MCF 10A (cell line): ENCODE measurements at regions not wholly inside any gene's neighbourhood (a gene's known extent, or its start where the extent isn't known, plus 50 kb on each side); places are given as distances from the start of the nearest gene placed in this dataset.

ENCODE experiments used
- BruUV-seq: library from RNA; stranded (reverse); fragments of 400-500 nt; replicated peaks from 2 replicates; lab custom pipeline; 2021; lab: Mats Ljungman, UMichigan
- CTCF ChIA-PET: fragments of 300-600 bp; sonication (Branson Sonifier 250); formaldehyde crosslinking; extraction: SDS; loops from one replicate; lab custom pipeline; 2021; ENCODE audit warnings: antibody characterized with exemption, inconsistent platforms; lab: Yijun Ruan, JAX
- POLR2A ChIA-PET: fragments of 300-600, 350-650 bp; sonication (Branson Sonifier 250); formaldehyde crosslinking; extraction: SDS; loops from one replicate; lab custom pipeline; 2020; ENCODE audit warnings: antibody characterized with exemption, inconsistent platforms; lab: Yijun Ruan, JAX
- DNase-seq: peaks from one replicate; pipeline ENCODE4 v3.0.0-alpha.2; 2018; ENCODE audit not compliant: unreplicated experiment
- H3K27ac Mint-ChIP-seq: one replicate; pipeline ENCODE4 v1.8.0; 2022; ENCODE audit warnings: mild to moderate bottlenecking, low read depth, mixed read lengths; ENCODE audit not compliant: unreplicated experiment
- H3K27me3 Mint-ChIP-seq: one replicate; pipeline ENCODE4 v1.8.0; 2022; ENCODE audit warnings: mixed read lengths; ENCODE audit not compliant: insufficient read depth, unreplicated experiment
- H3K36me3 Mint-ChIP-seq: one replicate; pipeline ENCODE4 v1.8.0; 2022; ENCODE audit warnings: mild to moderate bottlenecking, moderate library complexity, mixed read lengths; ENCODE audit not compliant: insufficient read depth, unreplicated experiment
- H3K4me1 Mint-ChIP-seq: one replicate; pipeline ENCODE4 v1.8.0; 2022; ENCODE audit warnings: mixed read lengths; ENCODE audit not compliant: insufficient read depth, unreplicated experiment
- H3K4me3 Mint-ChIP-seq: one replicate; pipeline ENCODE4 v1.8.0; 2022; ENCODE audit warnings: mild to moderate bottlenecking, moderate library complexity, mixed read lengths; ENCODE audit not compliant: unreplicated experiment
- H3K9me3 Mint-ChIP-seq: one replicate; pipeline ENCODE4 v1.8.0; 2022; ENCODE audit warnings: mixed read lengths; ENCODE audit not compliant: unreplicated experiment
- intact Hi-C: fragments of 100-400 bp; cut with micrococcal nuclease; formaldehyde crosslinking; loops from 2 replicates; pipeline ENCODE4 v1.14.1; 2022
- TF ChIP-seq, protein P1 (sequence below): fragments of 200-600 bp; IDR thresholded peaks from one replicate; pipeline ENCODE4 v1.8.0; 2022; ENCODE audit warnings: antibody characterized with exemption, mild to moderate bottlenecking; ENCODE audit not compliant: unreplicated experiment

- no TSS peak for BruUV-seq
- POLR2A ChIA-PET = no interaction called here
- no peak for DNase-seq
- Mint-ChIP-seq H3K4me1 (no peaks in the 10 kb centered on the region), H3K27me3 (no peaks in the 10 kb centered on the region), H3K27ac (no peak overlapping the region), H3K4me3 (no peak overlapping the region), H3K9me3 (peaks cover 8% of the 10 kb centered on the region), H3K36me3 (no peaks in the 10 kb centered on the region)
- TF ChIP-seq, protein P1, sequence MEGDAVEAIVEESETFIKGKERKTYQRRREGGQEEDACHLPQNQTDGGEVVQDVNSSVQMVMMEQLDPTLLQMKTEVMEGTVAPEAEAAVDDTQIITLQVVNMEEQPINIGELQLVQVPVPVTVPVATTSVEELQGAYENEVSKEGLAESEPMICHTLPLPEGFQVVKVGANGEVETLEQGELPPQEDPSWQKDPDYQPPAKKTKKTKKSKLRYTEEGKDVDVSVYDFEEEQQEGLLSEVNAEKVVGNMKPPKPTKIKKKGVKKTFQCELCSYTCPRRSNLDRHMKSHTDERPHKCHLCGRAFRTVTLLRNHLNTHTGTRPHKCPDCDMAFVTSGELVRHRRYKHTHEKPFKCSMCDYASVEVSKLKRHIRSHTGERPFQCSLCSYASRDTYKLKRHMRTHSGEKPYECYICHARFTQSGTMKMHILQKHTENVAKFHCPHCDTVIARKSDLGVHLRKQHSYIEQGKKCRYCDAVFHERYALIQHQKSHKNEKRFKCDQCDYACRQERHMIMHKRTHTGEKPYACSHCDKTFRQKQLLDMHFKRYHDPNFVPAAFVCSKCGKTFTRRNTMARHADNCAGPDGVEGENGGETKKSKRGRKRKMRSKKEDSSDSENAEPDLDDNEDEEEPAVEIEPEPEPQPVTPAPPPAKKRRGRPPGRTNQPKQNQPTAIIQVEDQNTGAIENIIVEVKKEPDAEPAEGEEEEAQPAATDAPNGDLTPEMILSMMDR = no peak
- intact Hi-C loops = no loop called here
- CTCF ChIA-PET = no interaction called here
Observed at GRCh38 chr4:14562901-14563300, 439.4 kb upstream of the CPEB2 start.

DNA sequence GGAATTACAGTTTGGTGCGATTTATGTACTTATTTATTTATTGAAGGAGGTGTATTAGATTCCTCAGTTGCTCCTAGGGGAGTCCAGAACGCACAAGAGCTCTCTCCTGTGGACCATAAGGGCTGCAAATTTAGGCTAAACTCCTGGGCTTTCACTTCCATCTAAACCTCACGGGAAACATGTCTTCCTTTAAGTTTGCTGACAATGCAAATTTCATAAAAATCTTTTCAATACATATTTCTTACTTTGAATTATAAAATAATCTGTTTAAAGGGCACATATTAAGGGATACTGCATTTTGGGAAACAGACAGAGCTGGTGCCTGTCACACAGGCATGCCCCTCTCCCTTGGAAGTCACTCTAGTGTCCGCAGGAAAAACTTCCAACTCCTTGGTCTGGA is 438.0 kb upstream of the CPEB2 start:
- POLR2A ChIA-PET = no interaction called here
- CTCF ChIA-PET = interaction anchor here (0.7 kb wide), 1 partner anchor 562 kb away, joined by 3 read pairs; no protein-coding TSS in a partner anchor
- no peaks in the 10 kb centered on the region for H3K36me3 Mint-ChIP-seq
- H3K4me1 Mint-ChIP-seq = no peaks in the 10 kb centered on the region
- BruUV-seq = no TSS peak
- no peak overlapping the region for H3K27ac Mint-ChIP-seq
- no peaks in the 10 kb centered on the region for H3K27me3 Mint-ChIP-seq
- H3K4me3 Mint-ChIP-seq = no peak overlapping the region
- TF ChIP-seq, protein P1 = no peak
- intact Hi-C loops = no loop called here
- peaks cover 8% of the 10 kb centered on the region for H3K9me3 Mint-ChIP-seq
- DNase-seq = no peak

GRCh38 chr4:14566518-14566917 is 435.8 kb upstream of the CPEB2 start:
- H3K4me1 Mint-ChIP-seq = no peaks in the 10 kb centered on the region
- ChIA-PET CTCF (interaction anchor here (0.6 to 0.7 kb wide), 3 partner anchors 26 to 1122 kb away, joined by 3 to 6 read pairs (median 3); no protein-coding TSS in a partner anchor), POLR2A (no interaction called here)
- H3K27ac Mint-ChIP-seq = no peak overlapping the region
- TF ChIP-seq, protein P1 = no peak
- no peaks in the 10 kb centered on the region for H3K27me3 Mint-ChIP-seq
- no peak overlapping the region for H3K4me3 Mint-ChIP-seq
- peaks cover 8% of the 10 kb centered on the region for H3K9me3 Mint-ChIP-seq
- H3K36me3 Mint-ChIP-seq = no peaks in the 10 kb centered on the region
- peak; percentile 6 for DNase-seq
- no TSS peak for BruUV-seq
- intact Hi-C loops = no loop called here

GRCh38 chr4:14568351-14568750 is 433.9 kb upstream of the CPEB2 start:
- Mint-ChIP-seq H3K4me1 (no peaks in the 10 kb centered on the region), H3K27me3 (no peaks in the 10 kb centered on the region), H3K9me3 (peaks cover 8% of the 10 kb centered on the region), H3K36me3 (no peaks in the 10 kb centered on the region), H3K27ac (no peak overlapping the region), H3K4me3 (no peak overlapping the region)
- intact Hi-C loops = no loop called here
- TF ChIP-seq, protein P1 = no peak
- no TSS peak for BruUV-seq
- ChIA-PET CTCF (no interaction called here), POLR2A (interaction anchor here (0.6 kb wide), 1 partner anchor 113 kb away, joined by 3 read pairs; no protein-coding TSS in a partner anchor)
- DNase-seq = no peak
